Keratinocyte (primary cell): ENCODE measurements at regions not wholly inside any gene's neighbourhood (a gene's known extent, or its start where the extent isn't known, plus 50 kb on each side); places are given as distances from the start of the nearest gene placed in this dataset.

ENCODE experiments used
- DNase-seq: peaks from one replicate; pipeline ENCODE4 v3.0.0-alpha.2; 2011; ENCODE audit warnings: low read depth, missing footprints, low spot score
- FAIRE-seq: peaks from 2 replicates; lab custom pipeline; 2011; peaks lifted over from hg19 to GRCh38; lab: Jason Lieb, UNC
- H2AFZ ChIP-seq: 2 replicates; pipeline ENCODE4 v1.6.0; 2012; ENCODE audit warnings: low read length, control low read depth, inconsistent platforms; ENCODE audit not compliant: control insufficient read depth
- H3K27ac ChIP-seq: 2 replicates; pipeline ENCODE4 v1.5.1; 2011; ENCODE audit warnings: low read length; ENCODE audit not compliant: control insufficient read depth, insufficient read depth
- H3K27me3 ChIP-seq: 3 replicates; pipeline ENCODE4 v1.6.0; 2011; ENCODE audit warnings: low read length; ENCODE audit not compliant: control insufficient read depth, insufficient read depth; ENCODE audit errors: extremely low read depth
- H3K36me3 ChIP-seq, 2 experiments: 2 replicates in 1 of 2; 3 replicates in 1 of 2; pipeline ENCODE4 v1.5.1; 2011; ENCODE audit warnings: low read length in 2 of 2, mild to moderate bottlenecking in 1 of 2; ENCODE audit not compliant: control insufficient read depth in 2 of 2, insufficient read depth in 2 of 2; ENCODE audit errors: extremely low read depth in 1 of 2
- H3K4me1 ChIP-seq: 3 replicates; pipeline ENCODE4 v1.5.1; 2011; ENCODE audit warnings: low read length; ENCODE audit not compliant: control insufficient read depth, insufficient read depth; ENCODE audit errors: extremely low read depth
- H3K4me2 ChIP-seq: 3 replicates; pipeline ENCODE4 v1.6.0; 2011; ENCODE audit warnings: low read depth, low read length; ENCODE audit not compliant: control insufficient read depth, insufficient read depth; ENCODE audit errors: extremely low read depth
- H3K4me3 ChIP-seq, 3 experiments: fragments of 200-600 bp in 1 of 3; sonication (generic) in 1 of 3; 2 replicates in 2 of 3; 3 replicates in 1 of 3; pipeline ENCODE4 v1.5.1; 2011 to 2016; ENCODE audit warnings: low read length in 3 of 3, mild to moderate bottlenecking in 3 of 3, control low read depth in 2 of 3, inconsistent platforms in 1 of 3, low read depth in 1 of 3, mixed read lengths in 1 of 3, mixed run types in 1 of 3, moderate library complexity in 1 of 3; ENCODE audit not compliant: control insufficient read depth in 2 of 3, insufficient read depth in 2 of 3; ENCODE audit errors: extremely low read depth in 1 of 3
- H3K79me2 ChIP-seq: 2 replicates; pipeline ENCODE4 v1.6.0; 2012; ENCODE audit warnings: low read length; ENCODE audit not compliant: control insufficient read depth, insufficient read depth
- H3K9ac ChIP-seq: 3 replicates; pipeline ENCODE4 v1.6.0; 2011; ENCODE audit warnings: low read length; ENCODE audit not compliant: control insufficient read depth, insufficient read depth; ENCODE audit errors: extremely low read depth
- H3K9me1 ChIP-seq: 3 replicates; pipeline ENCODE4 v1.6.0; 2011; ENCODE audit warnings: low read length; ENCODE audit not compliant: control insufficient read depth, insufficient read depth; ENCODE audit errors: extremely low read depth
- H3K9me3 ChIP-seq: 2 replicates; pipeline ENCODE4 v1.5.1; 2012; ENCODE audit warnings: low read depth, low read length; ENCODE audit not compliant: control insufficient read depth
- H4K20me1 ChIP-seq: 3 replicates; pipeline ENCODE4 v1.6.0; 2011; ENCODE audit warnings: low read length; ENCODE audit not compliant: control insufficient read depth, insufficient read depth; ENCODE audit errors: extremely low read depth
- EZH2 ChIP-seq: IDR thresholded peaks from one replicate; pipeline ENCODE4 v1.6.1; 2012; ENCODE audit warnings: inconsistent platforms, mild to moderate bottlenecking, low read length, moderate library complexity
- dilution Hi-C: fragments of 300-500 bp; cut with MboI; formaldehyde crosslinking; loops from one replicate; pipeline ENCODE4 v1.7.0; 2020; ENCODE audit warnings: low sequenced_read_pairs; ENCODE audit not compliant: extremely low pct_ligation_motif_present
- TF ChIP-seq, protein P1 (sequence below), 3 experiments: IDR thresholded peaks in 1 of 3; conservative IDR thresholded peaks in 1 of 3; optimal IDR thresholded peaks in 1 of 3; 2 replicates in 2 of 3; 3 replicates in 1 of 3; pipeline versions ENCODE3 to v1.5.1; 2011; ENCODE audit warnings: low read length in 3 of 3, mild to moderate bottlenecking in 3 of 3, moderate library complexity in 2 of 3, control low read depth in 1 of 3, inconsistent platforms in 1 of 3; ENCODE audit not compliant: insufficient read depth in 2 of 3; ENCODE audit errors: extremely low read depth in 1 of 3

- H3K36me3 ChIP-seq: no peaks in the 10 kb centered on the region
- no peak for TF ChIP-seq EZH2
- TF ChIP-seq, protein P1, sequence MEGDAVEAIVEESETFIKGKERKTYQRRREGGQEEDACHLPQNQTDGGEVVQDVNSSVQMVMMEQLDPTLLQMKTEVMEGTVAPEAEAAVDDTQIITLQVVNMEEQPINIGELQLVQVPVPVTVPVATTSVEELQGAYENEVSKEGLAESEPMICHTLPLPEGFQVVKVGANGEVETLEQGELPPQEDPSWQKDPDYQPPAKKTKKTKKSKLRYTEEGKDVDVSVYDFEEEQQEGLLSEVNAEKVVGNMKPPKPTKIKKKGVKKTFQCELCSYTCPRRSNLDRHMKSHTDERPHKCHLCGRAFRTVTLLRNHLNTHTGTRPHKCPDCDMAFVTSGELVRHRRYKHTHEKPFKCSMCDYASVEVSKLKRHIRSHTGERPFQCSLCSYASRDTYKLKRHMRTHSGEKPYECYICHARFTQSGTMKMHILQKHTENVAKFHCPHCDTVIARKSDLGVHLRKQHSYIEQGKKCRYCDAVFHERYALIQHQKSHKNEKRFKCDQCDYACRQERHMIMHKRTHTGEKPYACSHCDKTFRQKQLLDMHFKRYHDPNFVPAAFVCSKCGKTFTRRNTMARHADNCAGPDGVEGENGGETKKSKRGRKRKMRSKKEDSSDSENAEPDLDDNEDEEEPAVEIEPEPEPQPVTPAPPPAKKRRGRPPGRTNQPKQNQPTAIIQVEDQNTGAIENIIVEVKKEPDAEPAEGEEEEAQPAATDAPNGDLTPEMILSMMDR (optimal IDR thresholded peaks at IDR 0.05 in 1 of 3, IDR thresholded peaks at IDR 0.05 in 1 of 3, conservative IDR thresholded peaks at IDR 0.05 in 1 of 3; ENCODE audit: extremely low read depth in 1 of 3, insufficient read depth in 2 of 3, low read length in 3 of 3): no peak
- FAIRE-seq: no peak
- no peak overlapping the region for H3K4me3 ChIP-seq
- no peaks in the 10 kb centered on the region for H4K20me1 ChIP-seq
- DNase-seq: no peak
- H3K27me3 ChIP-seq: no peaks in the 10 kb centered on the region
- dilution Hi-C loops: no loop called here
- H3K9me3 ChIP-seq: no peaks in the 10 kb centered on the region
- H3K79me2 ChIP-seq: no peaks in the 10 kb centered on the region
- no peaks in the 10 kb centered on the region for H3K9me1 ChIP-seq
- H2AFZ ChIP-seq: no peak overlapping the region
- H3K4me2 ChIP-seq: no peak overlapping the region
- H3K9ac ChIP-seq: no peak overlapping the region
- no peak overlapping the region for H3K27ac ChIP-seq
- no peaks in the 10 kb centered on the region for H3K4me1 ChIP-seq
Measured at GRCh38 chr11:115982666-115983065, 478.5 kb upstream of the CADM1 start.

GRCh38 chr11:115981814-115982471 is 477.7 kb upstream of the CADM1 start:
- FAIRE-seq (no peak), DNase-seq (no peak)
- no peak overlapping the region for H3K9ac ChIP-seq
- no peaks in the 10 kb centered on the region for H3K4me1 ChIP-seq
- H3K4me3 ChIP-seq: no peak overlapping the region
- H3K9me1 ChIP-seq: no peaks in the 10 kb centered on the region
- H3K36me3 ChIP-seq: no peaks in the 10 kb centered on the region
- TF ChIP-seq, protein P1 (optimal IDR thresholded peaks at IDR 0.05 in 1 of 3, IDR thresholded peaks at IDR 0.05 in 1 of 3, conservative IDR thresholded peaks at IDR 0.05 in 1 of 3; ENCODE audit: extremely low read depth in 1 of 3, insufficient read depth in 2 of 3, low read length in 3 of 3): no peak
- no peak for TF ChIP-seq EZH2
- dilution Hi-C loops: no loop called here
- no peaks in the 10 kb centered on the region for H3K27me3 ChIP-seq
- H3K79me2 ChIP-seq: no peaks in the 10 kb centered on the region
- no peak overlapping the region for H2AFZ ChIP-seq
- H4K20me1 ChIP-seq: no peaks in the 10 kb centered on the region
- no peaks in the 10 kb centered on the region for H3K9me3 ChIP-seq
- no peak overlapping the region for H3K4me2 ChIP-seq
- no peak overlapping the region for H3K27ac ChIP-seq
